GM12874 (cell line): ENCODE measurements at regions not wholly inside any gene's neighbourhood (a gene's known extent, or its start where the extent isn't known, plus 50 kb on each side); places are given as distances from the start of the nearest gene placed in this dataset.

Experiments used
- TF ChIP-seq, protein P1 (sequence below): IDR thresholded peaks from 2 replicates; pipeline ENCODE4 v1.5.1; 2011; ENCODE audit warnings: low read depth, mild to moderate bottlenecking, control low read depth, low read length, moderate library complexity; ENCODE audit not compliant: insufficient read depth

DNA sequence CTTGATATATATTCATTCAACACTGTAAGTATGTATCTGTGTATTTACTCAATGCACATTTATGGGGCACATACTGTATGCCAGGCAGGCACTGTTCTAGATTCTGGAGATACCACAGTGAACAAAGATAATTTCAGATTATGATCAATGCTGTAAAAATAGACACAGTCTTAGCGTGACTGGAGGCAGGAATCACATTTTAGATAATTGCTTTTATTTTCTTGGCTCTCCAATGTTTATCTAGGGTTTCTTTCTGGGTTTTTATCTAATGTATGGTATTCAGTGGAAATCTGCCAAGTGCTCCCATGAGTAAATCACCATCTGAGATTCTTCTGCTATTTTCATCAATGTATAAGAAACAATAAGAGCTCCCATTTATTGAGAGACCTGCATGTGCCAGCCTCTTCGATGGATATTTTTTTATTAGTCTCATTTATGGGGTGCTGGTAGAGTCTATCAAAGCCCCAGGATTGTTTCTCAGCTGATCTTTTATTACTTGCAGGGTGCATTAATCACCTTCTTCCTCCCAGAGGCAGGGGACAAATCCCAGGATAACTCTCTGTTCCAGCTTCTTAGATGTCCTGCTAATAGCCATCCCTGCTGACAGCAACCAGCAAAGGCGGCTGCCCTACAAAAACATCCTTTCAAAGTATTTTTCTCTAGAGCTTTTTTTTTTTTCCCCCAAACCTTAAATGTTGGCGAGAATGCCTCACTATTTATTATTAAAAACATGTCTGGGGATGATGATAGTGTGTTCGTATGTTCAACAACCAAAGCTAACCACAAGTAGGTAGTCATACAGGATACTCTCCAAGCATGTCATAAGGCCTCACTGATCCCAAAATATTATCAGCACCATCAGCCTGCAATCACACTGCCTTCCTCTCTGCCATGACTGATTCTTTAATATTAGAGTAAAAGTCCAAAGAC lies 331.0 kb upstream of the RASGRP1 start:
- TF ChIP-seq, protein P1, sequence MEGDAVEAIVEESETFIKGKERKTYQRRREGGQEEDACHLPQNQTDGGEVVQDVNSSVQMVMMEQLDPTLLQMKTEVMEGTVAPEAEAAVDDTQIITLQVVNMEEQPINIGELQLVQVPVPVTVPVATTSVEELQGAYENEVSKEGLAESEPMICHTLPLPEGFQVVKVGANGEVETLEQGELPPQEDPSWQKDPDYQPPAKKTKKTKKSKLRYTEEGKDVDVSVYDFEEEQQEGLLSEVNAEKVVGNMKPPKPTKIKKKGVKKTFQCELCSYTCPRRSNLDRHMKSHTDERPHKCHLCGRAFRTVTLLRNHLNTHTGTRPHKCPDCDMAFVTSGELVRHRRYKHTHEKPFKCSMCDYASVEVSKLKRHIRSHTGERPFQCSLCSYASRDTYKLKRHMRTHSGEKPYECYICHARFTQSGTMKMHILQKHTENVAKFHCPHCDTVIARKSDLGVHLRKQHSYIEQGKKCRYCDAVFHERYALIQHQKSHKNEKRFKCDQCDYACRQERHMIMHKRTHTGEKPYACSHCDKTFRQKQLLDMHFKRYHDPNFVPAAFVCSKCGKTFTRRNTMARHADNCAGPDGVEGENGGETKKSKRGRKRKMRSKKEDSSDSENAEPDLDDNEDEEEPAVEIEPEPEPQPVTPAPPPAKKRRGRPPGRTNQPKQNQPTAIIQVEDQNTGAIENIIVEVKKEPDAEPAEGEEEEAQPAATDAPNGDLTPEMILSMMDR, result no peak

GRCh38 chr15:38896647-38897046 lies 332.0 kb upstream of the RASGRP1 start:
- TF ChIP-seq, protein P1, result no peak

DNA sequence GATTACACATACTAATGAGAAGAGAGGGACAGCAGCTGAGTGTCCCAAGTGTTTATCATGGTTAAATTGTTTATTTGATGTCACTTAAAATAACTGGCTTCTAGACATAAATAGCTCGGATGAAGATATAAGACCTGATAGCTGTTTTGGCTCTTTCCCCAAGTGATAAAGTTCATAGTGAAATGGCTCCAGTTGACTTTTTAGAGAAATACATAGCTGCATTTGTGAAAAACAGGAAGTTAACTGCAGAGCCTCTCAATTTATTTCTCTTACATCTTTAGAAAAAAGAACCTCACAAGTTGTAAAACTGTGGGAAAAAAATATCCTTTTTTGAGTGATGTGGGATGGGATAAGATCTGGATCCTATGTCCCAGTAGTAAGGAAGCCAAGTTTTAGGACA lies 332.9 kb upstream of the RASGRP1 start:
- TF ChIP-seq, protein P1, result no peak

- TF ChIP-seq, protein P1, result no peak
Measured at GRCh38 chr15:38898236-38898635, 333.6 kb upstream of the RASGRP1 start.

- TF ChIP-seq, protein P1, result no peak
Measured at GRCh38 chr15:38899300-38899699, 334.7 kb upstream of the RASGRP1 start.

- TF ChIP-seq, protein P1, result no peak
Measured at GRCh38 chr15:38904298-38904697, 339.7 kb upstream of the RASGRP1 start.

- TF ChIP-seq, protein P1, result no peak
Measured at GRCh38 chr15:38905632-38906031, 341.0 kb upstream of the RASGRP1 start.
